ENCODE measurements at regions not wholly inside any gene's neighbourhood (a gene's known extent, or its start where the extent isn't known, plus 50 kb on each side); places are given as distances from the start of the nearest gene placed in this dataset.

- no peak for TF ChIP-seq CTCF (IDR thresholded peaks at IDR 0.05)
- TF ChIP-seq POLR2A (IDR thresholded peaks at IDR 0.05): no peak
- H3K4me1 ChIP-seq: no peaks in the 10 kb centered on the region
- DNase-seq: no peak
Measured at GRCh38 chr11:24324211-24324610, 172.6 kb upstream of the LUZP2 start.

GRCh38 chr11:24344222-24344621, 152.6 kb upstream of the LUZP2 start:
- Histone ChIP-seq H3K27ac (no peak overlapping the region), H3K27me3 (no peaks in the 10 kb centered on the region), H3K4me3 (no peak overlapping the region), H3K36me3 (no peaks in the 10 kb centered on the region), H3K4me1 (no peaks in the 10 kb centered on the region), H3K9me3 (no peaks in the 10 kb centered on the region)
- no peak for TF ChIP-seq CTCF (IDR thresholded peaks at IDR 0.05)
- no peak for TF ChIP-seq POLR2A (IDR thresholded peaks at IDR 0.05)
- no peak for DNase-seq

More at GRCh38 chr11:24324211-24324610, 172.6 kb upstream of the LUZP2 start:
- Histone ChIP-seq H3K36me3 (no peaks in the 10 kb centered on the region), H3K4me3 (no peak overlapping the region), H3K27me3 (no peaks in the 10 kb centered on the region), H3K27ac (no peak overlapping the region), H3K9me3 (no peaks in the 10 kb centered on the region)

GRCh38 chr11:24348908-24349307, 147.9 kb upstream of the LUZP2 start:
- H3K27me3 ChIP-seq: no peaks in the 10 kb centered on the region
- H3K36me3 ChIP-seq: no peaks in the 10 kb centered on the region
- DNase-seq: no peak
- no peaks in the 10 kb centered on the region for H3K4me1 ChIP-seq
- no peaks in the 10 kb centered on the region for H3K9me3 ChIP-seq
- H3K27ac ChIP-seq: no peak overlapping the region
- TF ChIP-seq CTCF (IDR thresholded peaks at IDR 0.05): no peak
- TF ChIP-seq POLR2A (IDR thresholded peaks at IDR 0.05): no peak
- H3K4me3 ChIP-seq: no peak overlapping the region

GRCh38 chr11:24351179-24351578, 145.7 kb upstream of the LUZP2 start:
- H3K27ac ChIP-seq: no peak overlapping the region
- no peaks in the 10 kb centered on the region for H3K27me3 ChIP-seq
- H3K4me3 ChIP-seq: no peak overlapping the region
- H3K4me1 ChIP-seq: no peaks in the 10 kb centered on the region
- no peaks in the 10 kb centered on the region for H3K9me3 ChIP-seq
- TF ChIP-seq CTCF (IDR thresholded peaks at IDR 0.05) (no peak), POLR2A (IDR thresholded peaks at IDR 0.05) (no peak)
- no peak for DNase-seq
- H3K36me3 ChIP-seq: no peaks in the 10 kb centered on the region

GRCh38 chr11:24356501-24356900, 140.4 kb upstream of the LUZP2 start:
- Histone ChIP-seq H3K9me3 (no peaks in the 10 kb centered on the region), H3K4me1 (no peaks in the 10 kb centered on the region), H3K27me3 (no peaks in the 10 kb centered on the region), H3K36me3 (no peaks in the 10 kb centered on the region), H3K27ac (no peak overlapping the region), H3K4me3 (no peak overlapping the region)
- no peak for DNase-seq
- TF ChIP-seq POLR2A (IDR thresholded peaks at IDR 0.05) (no peak), CTCF (IDR thresholded peaks at IDR 0.05) (no peak)
